Stimulated activated naive CD8-positive, alpha-beta T cell treated with anti-CD3 and anti-CD28 coated beads, Interleukin-15, Interleukin-2, amounts not matched to agents 100 ng/mL and 50 ng/mL, for 24 hours (primary cell): ENCODE measurements at regions not wholly inside any gene's neighbourhood (a gene's known extent, or its start where the extent isn't known, plus 50 kb on each side); places are given as distances from the start of the nearest gene placed in this dataset.

Source experiments
- H3K27ac Mint-ChIP-seq: one replicate; pipeline ENCODE4 v1.8.0; 2021; ENCODE audit warnings: mild to moderate bottlenecking, mixed read lengths
- H3K27me3 Mint-ChIP-seq: one replicate; pipeline ENCODE4 v1.8.0; 2021; ENCODE audit warnings: mixed read lengths
- H3K36me3 Mint-ChIP-seq: one replicate; pipeline ENCODE4 v1.8.0; 2021; ENCODE audit warnings: low read depth, mixed read lengths
- H3K4me1 Mint-ChIP-seq: one replicate; pipeline ENCODE4 v1.8.0; 2021; ENCODE audit warnings: low read depth, mixed read lengths
- H3K4me3 Mint-ChIP-seq: one replicate; pipeline ENCODE4 v1.8.0; 2021; ENCODE audit warnings: mild to moderate bottlenecking, mixed read lengths
- H3K9me3 Mint-ChIP-seq: one replicate; pipeline ENCODE4 v1.8.0; 2021; ENCODE audit warnings: mixed read lengths

DNA sequence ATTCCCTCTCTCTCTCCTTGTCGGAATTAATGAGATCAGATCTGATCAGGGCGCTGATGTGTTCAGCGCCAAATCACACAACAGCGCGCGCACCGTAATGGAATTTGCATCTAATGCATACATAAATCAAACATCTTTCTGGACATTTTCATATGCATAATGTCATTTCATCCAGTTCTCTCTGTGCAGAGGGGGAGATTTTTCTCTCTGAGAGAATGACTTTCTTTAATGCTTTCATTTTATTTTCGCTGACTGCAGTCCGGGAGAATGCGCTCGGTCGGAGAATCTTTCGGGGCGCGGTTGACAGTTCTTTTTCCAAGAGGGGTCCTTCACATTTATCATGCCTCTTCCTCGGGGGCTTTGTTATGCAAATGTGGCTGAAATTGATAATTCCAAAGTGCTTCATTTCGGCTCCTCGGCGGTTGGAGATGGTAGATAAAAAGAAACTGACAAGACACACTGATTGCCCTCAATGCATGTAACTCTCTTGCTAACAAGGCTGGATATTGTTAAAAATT, 615.9 kb downstream of the VRK1 start:
- Mint-ChIP-seq H3K4me3 (no peak overlapping the region), H3K9me3 (no peaks in the 10 kb centered on the region), H3K4me1 (peaks cover 20% of the 10 kb centered on the region), H3K36me3 (no peaks in the 10 kb centered on the region), H3K27ac (no peak overlapping the region), H3K27me3 (peaks cover 12% of the 10 kb centered on the region)

DNA sequence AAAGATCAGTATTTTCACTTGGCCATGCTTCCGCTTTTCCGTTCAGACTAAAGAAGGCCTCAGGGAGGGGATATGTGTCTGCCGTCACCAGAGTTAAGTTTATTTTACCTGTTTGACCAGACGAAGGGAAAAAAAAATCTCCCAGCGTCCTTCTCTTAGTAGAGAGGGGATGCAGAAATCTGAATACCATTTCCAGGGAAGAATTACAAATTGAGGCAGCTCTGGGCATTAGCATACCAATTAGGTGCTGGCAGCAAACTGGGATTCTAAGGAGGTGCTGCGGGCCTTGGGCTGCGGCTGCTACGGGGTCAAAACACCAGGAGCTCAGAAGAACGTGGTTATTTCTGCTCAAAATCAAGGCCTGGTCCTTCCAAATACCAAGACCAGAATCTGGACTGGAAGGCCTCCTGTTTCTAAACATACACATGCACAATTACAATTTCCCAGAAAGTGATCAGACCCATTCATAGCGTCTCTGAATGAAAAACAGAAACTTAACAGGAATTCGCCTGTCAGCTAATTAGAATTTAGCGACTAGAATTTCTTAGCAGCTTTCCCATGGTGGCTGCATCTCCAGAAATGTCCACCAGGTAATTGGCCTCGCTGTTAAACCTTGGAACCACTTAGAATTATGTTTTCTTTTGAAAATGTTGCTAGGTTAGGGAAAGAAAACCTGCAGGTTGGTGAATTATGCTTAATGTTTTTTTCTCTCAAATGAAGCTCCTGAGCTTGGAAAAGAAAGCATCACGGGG, 617.0 kb downstream of the VRK1 start:
- H3K4me3 Mint-ChIP-seq = no peak overlapping the region
- H3K4me1 Mint-ChIP-seq = peaks cover 9% of the 10 kb centered on the region
- no peaks in the 10 kb centered on the region for H3K9me3 Mint-ChIP-seq
- peaks cover 12% of the 10 kb centered on the region for H3K27me3 Mint-ChIP-seq
- H3K27ac Mint-ChIP-seq = no peak overlapping the region
- no peaks in the 10 kb centered on the region for H3K36me3 Mint-ChIP-seq

DNA sequence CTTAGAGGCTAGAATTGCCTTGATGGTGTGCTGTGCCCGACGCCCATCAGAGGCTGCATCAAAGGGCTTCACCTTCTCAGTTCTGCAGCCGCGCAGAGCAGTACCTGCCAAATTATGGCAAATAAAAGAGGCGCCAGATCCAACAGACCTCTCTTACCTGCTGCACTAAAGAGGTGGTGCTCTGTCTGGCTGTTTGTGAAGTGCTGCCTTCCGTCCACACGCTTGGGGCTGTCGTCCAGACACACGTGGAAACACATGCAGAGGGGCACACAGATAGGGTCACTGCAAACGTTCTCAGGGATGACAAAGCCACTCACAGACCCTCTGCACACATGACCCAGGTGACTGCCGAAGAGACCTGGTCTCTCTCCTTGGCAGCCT, 617.5 kb downstream of the VRK1 start:
- Mint-ChIP-seq H3K27me3 (peaks cover 8% of the 10 kb centered on the region), H3K27ac (no peak overlapping the region), H3K4me1 (peaks cover 3% of the 10 kb centered on the region), H3K9me3 (no peaks in the 10 kb centered on the region), H3K4me3 (no peak overlapping the region), H3K36me3 (no peaks in the 10 kb centered on the region)

DNA sequence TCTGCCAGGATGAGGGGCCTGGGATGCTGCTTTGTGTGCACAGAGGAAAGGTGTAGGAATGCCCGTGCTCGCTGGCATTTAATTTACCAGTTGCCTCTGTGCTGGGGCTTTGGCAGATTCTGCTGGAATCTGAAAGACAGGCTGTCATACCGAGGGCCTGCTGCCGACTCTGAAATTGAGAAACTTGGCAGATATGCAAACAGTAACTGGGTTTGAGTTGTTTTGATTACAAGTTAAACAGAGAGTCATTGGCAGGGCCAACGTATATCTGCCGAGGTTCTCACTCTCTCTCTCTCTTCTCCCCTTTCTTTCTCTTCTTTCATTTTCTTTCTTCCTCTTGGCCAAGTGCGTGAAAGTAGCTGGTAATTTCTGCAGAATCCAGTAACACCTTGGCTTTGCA, 618.7 kb downstream of the VRK1 start:
- no peaks in the 10 kb centered on the region for H3K36me3 Mint-ChIP-seq
- H3K27ac Mint-ChIP-seq = no peak overlapping the region
- H3K4me1 Mint-ChIP-seq = no peaks in the 10 kb centered on the region
- H3K4me3 Mint-ChIP-seq = no peak overlapping the region
- peaks cover 8% of the 10 kb centered on the region for H3K27me3 Mint-ChIP-seq
- no peaks in the 10 kb centered on the region for H3K9me3 Mint-ChIP-seq

DNA sequence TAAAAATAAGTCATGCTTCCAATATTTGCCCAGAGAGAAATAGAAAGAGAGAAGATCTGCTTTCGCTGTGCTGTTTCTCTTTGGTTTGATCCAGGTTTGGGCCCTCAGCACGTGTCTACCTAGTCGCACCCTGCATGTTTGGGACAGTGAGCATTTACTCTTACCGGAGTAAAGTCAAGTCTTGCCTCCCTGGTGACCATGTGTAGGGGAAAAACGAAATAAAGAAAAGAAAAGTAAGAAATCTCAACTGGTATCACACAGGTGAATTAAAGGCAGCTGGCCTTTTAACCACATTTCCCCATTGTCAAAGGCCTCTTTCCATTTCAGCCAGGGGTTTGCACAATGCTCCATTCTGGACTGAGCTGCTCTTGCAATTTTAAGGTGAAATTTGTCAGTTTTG, 619.4 kb downstream of the VRK1 start:
- Mint-ChIP-seq H3K4me3 (no peak overlapping the region), H3K27ac (no peak overlapping the region), H3K36me3 (no peaks in the 10 kb centered on the region), H3K4me1 (no peaks in the 10 kb centered on the region), H3K9me3 (no peaks in the 10 kb centered on the region), H3K27me3 (peaks cover 8% of the 10 kb centered on the region)

DNA sequence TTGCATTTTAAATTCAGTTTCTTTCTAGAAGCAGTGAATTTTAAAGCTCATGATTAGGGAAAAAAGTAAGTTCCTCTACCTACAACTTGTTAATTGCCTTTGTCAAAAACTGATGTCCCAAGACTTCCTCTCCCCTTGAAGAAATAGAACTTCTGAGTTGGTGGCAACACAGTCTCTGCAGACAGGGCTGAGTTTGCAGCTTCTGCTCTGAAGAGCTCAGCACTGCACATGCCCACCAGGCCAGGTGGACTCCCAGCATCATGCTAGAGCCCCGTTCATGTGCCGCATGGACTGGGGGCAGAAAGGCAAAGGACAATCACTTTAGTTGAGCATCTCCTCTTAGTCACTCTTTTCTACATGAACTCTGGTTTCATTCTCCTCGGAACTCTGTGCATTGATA, 620.1 kb downstream of the VRK1 start:
- H3K27me3 Mint-ChIP-seq = peaks cover 8% of the 10 kb centered on the region
- H3K36me3 Mint-ChIP-seq = no peaks in the 10 kb centered on the region
- no peak overlapping the region for H3K4me3 Mint-ChIP-seq
- no peak overlapping the region for H3K27ac Mint-ChIP-seq
- H3K9me3 Mint-ChIP-seq = no peaks in the 10 kb centered on the region
- no peaks in the 10 kb centered on the region for H3K4me1 Mint-ChIP-seq

DNA sequence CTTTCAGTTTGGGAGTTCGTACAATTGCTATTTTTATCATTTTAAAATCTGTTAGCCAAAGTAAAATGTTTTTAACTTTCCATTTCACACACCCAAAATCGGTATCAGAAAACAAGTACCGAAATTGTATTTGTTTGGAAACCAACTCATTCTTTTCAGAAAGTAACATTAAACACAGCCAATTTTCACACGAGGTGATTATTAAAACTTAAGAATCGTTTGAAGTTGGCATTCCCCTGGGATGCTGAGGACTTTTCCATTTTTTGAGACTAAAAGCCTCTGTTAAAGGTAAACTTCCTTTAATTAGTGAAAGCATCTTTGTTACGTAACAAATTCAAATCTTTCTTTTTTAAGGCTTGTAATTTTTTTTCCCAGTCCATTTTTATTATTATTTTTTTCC, 623.0 kb downstream of the VRK1 start:
- Mint-ChIP-seq H3K36me3 (no peaks in the 10 kb centered on the region), H3K27ac (no peak overlapping the region), H3K27me3 (no peaks in the 10 kb centered on the region), H3K9me3 (no peaks in the 10 kb centered on the region), H3K4me1 (no peaks in the 10 kb centered on the region), H3K4me3 (no peak overlapping the region)

DNA sequence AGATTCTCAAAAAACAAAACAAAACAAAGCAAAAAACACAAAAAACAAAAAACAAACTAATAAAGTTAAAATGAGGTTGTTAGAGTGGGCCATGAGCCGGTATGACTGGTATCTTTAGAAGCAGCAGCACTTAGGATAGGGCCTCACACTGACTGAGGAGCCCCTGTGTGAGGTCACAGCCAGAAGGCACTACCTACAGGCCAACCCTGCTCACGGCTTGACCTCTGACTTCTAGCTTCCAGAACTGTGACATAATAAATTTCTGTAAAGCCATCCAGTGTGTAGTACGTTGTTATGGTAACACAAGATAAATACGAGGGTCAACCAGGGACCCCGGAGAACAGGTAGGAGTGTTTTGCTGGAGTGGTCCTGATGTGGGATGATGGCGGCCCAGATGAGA, 629.6 kb downstream of the VRK1 start:
- H3K27ac Mint-ChIP-seq = no peak overlapping the region
- H3K4me1 Mint-ChIP-seq = no peaks in the 10 kb centered on the region
- no peaks in the 10 kb centered on the region for H3K9me3 Mint-ChIP-seq
- H3K36me3 Mint-ChIP-seq = no peaks in the 10 kb centered on the region
- H3K27me3 Mint-ChIP-seq = no peaks in the 10 kb centered on the region
- no peak overlapping the region for H3K4me3 Mint-ChIP-seq

DNA sequence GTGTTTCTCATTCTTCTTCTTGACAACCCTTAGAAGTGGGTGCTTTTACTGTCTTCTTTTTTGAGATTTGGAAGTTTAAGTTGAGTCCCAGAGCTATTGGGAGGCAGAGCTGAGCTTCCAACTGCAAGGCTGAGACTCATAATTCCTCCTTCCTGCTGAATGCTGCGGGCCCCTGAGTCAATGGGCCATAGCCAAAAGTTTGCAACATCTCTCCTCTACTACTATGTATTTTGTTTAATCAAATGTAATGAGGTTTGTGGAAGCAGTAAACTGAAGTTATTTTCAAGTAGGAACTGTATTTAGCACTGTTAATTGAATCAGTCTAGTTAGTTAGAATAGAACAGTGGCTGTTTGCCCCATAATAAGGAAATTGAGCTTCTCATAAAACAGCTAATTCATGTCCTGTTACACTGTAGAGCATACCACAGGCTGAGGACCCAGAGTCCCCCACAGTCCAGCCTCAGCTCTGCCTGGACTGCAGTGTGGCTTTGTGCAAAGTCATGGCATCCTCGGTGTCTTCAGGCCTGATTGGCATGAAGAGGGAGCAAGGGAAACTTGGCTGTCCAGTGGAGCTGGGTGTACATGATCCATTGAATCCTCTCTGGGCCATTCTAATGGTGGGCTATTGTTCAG, 631.7 kb downstream of the VRK1 start:
- no peaks in the 10 kb centered on the region for H3K27me3 Mint-ChIP-seq
- no peaks in the 10 kb centered on the region for H3K4me1 Mint-ChIP-seq
- no peaks in the 10 kb centered on the region for H3K36me3 Mint-ChIP-seq
- no peak overlapping the region for H3K4me3 Mint-ChIP-seq
- H3K9me3 Mint-ChIP-seq = no peaks in the 10 kb centered on the region
- H3K27ac Mint-ChIP-seq = no peak overlapping the region

DNA sequence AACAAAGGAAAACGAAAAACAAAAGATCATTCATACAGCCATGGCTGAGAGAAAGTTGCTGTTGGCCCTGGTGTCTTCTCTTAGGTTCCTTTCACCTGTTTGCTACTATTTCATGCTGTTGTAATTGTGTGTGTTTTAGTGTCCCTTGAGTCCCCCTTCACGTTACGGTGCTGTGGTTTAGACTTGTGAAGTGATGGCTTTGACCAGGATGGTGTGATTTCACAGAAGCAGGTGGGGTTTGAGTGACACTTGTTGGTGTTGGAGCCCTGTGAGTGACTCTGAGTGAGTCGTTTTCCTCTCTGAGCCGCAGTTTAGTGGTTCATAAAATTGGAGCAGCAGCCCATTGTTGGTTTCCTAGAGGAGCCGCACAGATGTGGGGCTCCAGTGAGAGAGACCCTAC, 635.4 kb downstream of the VRK1 start:
- no peaks in the 10 kb centered on the region for H3K36me3 Mint-ChIP-seq
- no peaks in the 10 kb centered on the region for H3K4me1 Mint-ChIP-seq
- no peaks in the 10 kb centered on the region for H3K9me3 Mint-ChIP-seq
- H3K4me3 Mint-ChIP-seq = no peak overlapping the region
- H3K27ac Mint-ChIP-seq = no peak overlapping the region
- no peaks in the 10 kb centered on the region for H3K27me3 Mint-ChIP-seq

DNA sequence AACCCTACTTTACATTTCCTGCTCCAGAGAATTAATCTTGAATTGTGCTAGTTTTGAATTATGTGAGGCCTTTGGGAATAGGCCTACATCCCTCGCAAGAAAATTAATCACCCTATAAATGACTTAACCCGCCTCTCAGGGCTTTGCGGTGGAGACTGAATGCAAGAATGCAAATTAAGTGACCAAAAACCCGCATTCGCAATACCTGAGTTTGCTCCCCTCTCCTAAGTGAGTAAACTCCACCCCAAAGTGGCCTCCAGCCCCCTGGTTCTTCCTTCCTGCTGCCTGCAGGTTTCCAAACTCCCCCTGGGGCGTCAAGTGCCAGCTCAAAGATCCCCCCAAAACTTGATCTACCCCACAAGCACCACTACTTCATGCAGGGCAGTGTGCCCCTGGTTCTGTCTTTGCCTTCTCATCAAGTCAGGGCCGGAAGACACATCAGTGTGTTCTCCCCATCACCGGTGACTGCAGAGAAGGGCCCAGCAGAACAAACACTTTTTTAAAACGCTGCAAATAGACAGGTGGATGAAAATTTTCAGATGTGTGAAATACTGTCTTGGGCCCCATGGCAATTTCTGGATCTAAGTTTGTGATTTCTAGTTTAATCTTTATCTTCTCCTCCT, 644.7 kb downstream of the VRK1 start:
- H3K4me1 Mint-ChIP-seq = peaks cover 23% of the 10 kb centered on the region
- H3K36me3 Mint-ChIP-seq = no peaks in the 10 kb centered on the region
- H3K27ac Mint-ChIP-seq = peak overlapping the region; percentile 91
- H3K4me3 Mint-ChIP-seq = peak overlapping the region; percentile 25
- no peaks in the 10 kb centered on the region for H3K9me3 Mint-ChIP-seq
- no peaks in the 10 kb centered on the region for H3K27me3 Mint-ChIP-seq

DNA sequence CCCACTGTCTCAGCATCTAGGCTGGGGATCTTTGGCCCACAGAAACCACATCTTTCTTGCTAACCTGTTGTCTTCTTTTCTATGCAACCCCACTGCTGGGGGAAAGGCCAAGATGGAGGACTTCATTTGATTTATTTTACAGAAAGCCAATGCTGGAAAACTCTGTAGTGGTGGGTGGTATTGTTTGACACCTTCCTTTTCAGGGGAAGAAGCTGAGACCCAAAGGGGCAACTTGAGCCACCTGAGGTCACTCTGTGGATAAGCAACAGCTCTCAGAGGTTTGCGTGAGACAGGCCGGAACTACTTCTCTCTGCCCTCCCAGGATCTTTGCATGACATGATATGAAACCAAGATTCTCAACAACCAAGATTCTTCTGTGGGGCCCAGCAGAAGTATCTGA, 645.2 kb downstream of the VRK1 start:
- peak overlapping the region; percentile 25 for H3K4me3 Mint-ChIP-seq
- no peaks in the 10 kb centered on the region for H3K27me3 Mint-ChIP-seq
- H3K4me1 Mint-ChIP-seq = peaks cover 23% of the 10 kb centered on the region
- H3K27ac Mint-ChIP-seq = peak overlapping the region; percentile 91
- no peaks in the 10 kb centered on the region for H3K36me3 Mint-ChIP-seq
- no peaks in the 10 kb centered on the region for H3K9me3 Mint-ChIP-seq

DNA sequence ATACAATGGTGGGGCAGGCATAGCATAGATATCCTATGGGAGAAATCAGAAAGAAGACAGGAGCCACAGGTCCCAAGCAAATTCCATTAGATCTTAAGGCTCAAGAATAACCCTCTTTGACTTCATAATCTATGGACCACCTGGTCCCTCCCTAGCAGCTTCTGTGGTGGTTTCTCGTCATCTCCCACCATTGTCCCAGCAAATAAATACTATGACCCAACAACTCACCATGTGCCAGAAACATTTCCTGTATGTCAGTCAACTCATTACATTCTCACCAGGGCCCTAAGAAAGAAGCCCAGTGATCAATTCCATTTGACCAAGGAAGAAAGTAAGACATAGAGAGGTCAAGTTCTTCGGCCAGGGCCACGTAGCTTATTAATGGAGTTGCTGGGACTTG, 646.2 kb downstream of the VRK1 start:
- H3K27ac Mint-ChIP-seq = no peak overlapping the region
- no peaks in the 10 kb centered on the region for H3K9me3 Mint-ChIP-seq
- H3K4me3 Mint-ChIP-seq = no peak overlapping the region
- H3K4me1 Mint-ChIP-seq = peaks cover 23% of the 10 kb centered on the region
- H3K36me3 Mint-ChIP-seq = no peaks in the 10 kb centered on the region
- no peaks in the 10 kb centered on the region for H3K27me3 Mint-ChIP-seq

DNA sequence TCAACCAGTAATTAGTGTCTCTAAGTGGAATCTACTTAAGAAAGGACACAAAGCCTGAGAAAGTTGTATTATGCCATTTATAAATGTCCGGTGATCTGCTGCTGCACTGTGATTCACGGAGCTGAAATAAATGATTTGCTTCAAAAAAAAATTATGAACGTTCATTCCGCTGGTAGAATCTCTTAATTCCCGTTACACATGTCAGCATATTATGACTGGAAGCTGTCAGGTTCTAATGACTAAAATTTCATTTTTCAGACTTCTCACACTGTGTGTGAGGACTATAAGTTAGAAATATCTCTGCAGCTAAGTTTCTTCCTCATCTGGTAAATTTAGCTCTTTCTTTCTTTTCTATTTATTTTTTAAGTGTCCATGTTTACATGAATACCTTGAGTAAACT, 647.1 kb downstream of the VRK1 start:
- Mint-ChIP-seq H3K4me3 (no peak overlapping the region), H3K4me1 (peaks cover 23% of the 10 kb centered on the region), H3K27me3 (no peaks in the 10 kb centered on the region), H3K27ac (no peak overlapping the region), H3K36me3 (no peaks in the 10 kb centered on the region), H3K9me3 (no peaks in the 10 kb centered on the region)

DNA sequence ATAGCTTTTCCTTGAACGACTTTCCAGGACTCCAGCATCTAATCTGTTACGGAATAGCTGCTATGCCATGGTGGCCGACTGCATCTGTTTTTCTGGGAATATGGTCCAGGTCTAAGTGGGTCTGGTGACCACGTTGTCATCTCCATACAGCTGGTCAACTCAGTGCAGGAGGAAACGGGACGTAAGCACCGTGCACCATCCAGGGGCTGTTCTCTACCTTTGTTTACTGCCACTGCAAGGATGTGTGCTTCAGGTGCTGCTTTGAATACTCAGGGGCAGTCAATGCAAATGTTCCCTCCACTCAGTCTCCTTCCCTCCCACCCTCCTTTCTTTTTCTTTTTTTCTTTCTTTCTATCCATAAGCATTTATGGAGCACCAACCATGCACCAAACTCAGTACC, 648.2 kb downstream of the VRK1 start:
- Mint-ChIP-seq H3K27me3 (no peaks in the 10 kb centered on the region), H3K36me3 (no peaks in the 10 kb centered on the region), H3K4me3 (no peak overlapping the region), H3K4me1 (peaks cover 23% of the 10 kb centered on the region), H3K27ac (no peak overlapping the region), H3K9me3 (no peaks in the 10 kb centered on the region)
